CD4-positive, alpha-beta memory T cell (primary cell): ENCODE measurements at regions not wholly inside any gene's neighbourhood (a gene's known extent, or its start where the extent isn't known, plus 50 kb on each side); places are given as distances from the start of the nearest gene placed in this dataset.
"Not testable (repeated sequence)": the region's sequence is repeated elsewhere in the genome, so short reads cannot be mapped to it uniquely, and the experiment has no call there.

Experiments
- CTCF ChIA-PET: fragments of 350-600 bp; sonication (Branson Sonifier 250); formaldehyde crosslinking; loops from one replicate; lab custom pipeline; 2021; ENCODE audit warnings: inconsistent platforms; ENCODE audit not compliant: partially characterized antibody; lab: Charles Lee
- POLR2A ChIA-PET: fragments of 350-600 bp; sonication (Branson Sonifier 250); formaldehyde crosslinking; loops from one replicate; lab custom pipeline; 2021; ENCODE audit not compliant: partially characterized antibody; lab: Charles Lee
- DNase-seq, 5 donors: peaks; one replicate each; pipeline versions ENCODE4 v3.0.0 to v3.0.0-alpha.2; 2020 to 2022; ENCODE audit warnings: mixed read lengths in 1 of 5
- H3K27ac ChIP-seq: one replicate; pipeline ENCODE4 v1.7.0; 2013; ENCODE audit warnings: low read depth, low read length
- H3K27me3 ChIP-seq: 2 replicates; pipeline ENCODE4 v1.7.0; 2013; ENCODE audit warnings: mild to moderate bottlenecking, low read length, moderate library complexity; ENCODE audit not compliant: insufficient read depth
- H3K36me3 ChIP-seq: 2 replicates; pipeline ENCODE4 v1.7.0; 2013; ENCODE audit warnings: mild to moderate bottlenecking, low read length, moderate library complexity; ENCODE audit not compliant: insufficient read depth
- H3K4me1 ChIP-seq: 2 replicates; pipeline ENCODE4 v1.7.0; 2013; ENCODE audit warnings: mild to moderate bottlenecking, low read length, moderate library complexity; ENCODE audit not compliant: insufficient read depth
- H3K4me3 ChIP-seq, 2 donors: one replicate each; pipeline ENCODE4 v1.7.0; 2013; ENCODE audit warnings: low read length in 2 of 2, mild to moderate bottlenecking in 1 of 2
- H3K9me3 ChIP-seq, 2 donors: one replicate each; pipeline ENCODE4 v1.7.0; 2013; ENCODE audit warnings: low read length in 2 of 2, control low read depth in 1 of 2; ENCODE audit not compliant: control insufficient read depth in 1 of 2
- H3K27ac Mint-ChIP-seq, 7 donors: one replicate each; pipeline ENCODE4 v1.8.0; 2020 to 2021; ENCODE audit warnings: mixed read lengths in 7 of 7, mild to moderate bottlenecking in 6 of 7, inconsistent platforms in 3 of 7, moderate library complexity in 3 of 7
- H3K27me3 Mint-ChIP-seq, 2 donors: one replicate each; pipeline ENCODE4 v1.8.0; 2020 to 2021; ENCODE audit warnings: mixed read lengths in 2 of 2
- H3K36me3 Mint-ChIP-seq, 2 donors: one replicate each; pipeline ENCODE4 v1.8.0; 2020 to 2021; ENCODE audit warnings: mixed read lengths in 2 of 2, inconsistent platforms in 1 of 2, mild to moderate bottlenecking in 1 of 2
- H3K4me1 Mint-ChIP-seq, 4 donors: one replicate each; pipeline ENCODE4 v1.8.0; 2020 to 2021; ENCODE audit warnings: mixed read lengths in 4 of 4, mild to moderate bottlenecking in 1 of 4
- H3K4me3 Mint-ChIP-seq, 8 donors: one replicate each; pipeline ENCODE4 v1.8.0; 2020 to 2021; ENCODE audit warnings: mixed read lengths in 8 of 8, mild to moderate bottlenecking in 7 of 8, moderate library complexity in 6 of 8, inconsistent platforms in 3 of 8
- H3K9me3 Mint-ChIP-seq, 8 donors: one replicate each; pipeline ENCODE4 v1.8.0; 2020 to 2021; ENCODE audit warnings: mixed read lengths in 8 of 8, mild to moderate bottlenecking in 5 of 8, inconsistent platforms in 3 of 8, moderate library complexity in 1 of 8
- intact Hi-C: fragments of 100-400 bp; cut with micrococcal nuclease; formaldehyde crosslinking; loops from one replicate; pipeline ENCODE4 v1.15.1; 2023

GRCh38 chr16:29297144-29297808, 109.2 kb downstream of the NPIPB11 start:
- H3K4me1 ChIP-seq, H3K27me3 Mint-ChIP-seq, DNase-seq, H3K4me3 Mint-ChIP-seq, H3K4me1 Mint-ChIP-seq, intact Hi-C loops, H3K27ac Mint-ChIP-seq, H3K27me3 ChIP-seq, H3K4me3 ChIP-seq, H3K36me3 Mint-ChIP-seq, H3K9me3 Mint-ChIP-seq, H3K36me3 ChIP-seq, POLR2A ChIA-PET, H3K27ac ChIP-seq, H3K9me3 ChIP-seq, CTCF ChIA-PET: not testable (repeated sequence)

GRCh38 chr16:29296176-29296575, 110.3 kb downstream of the NPIPB11 start:
- H3K36me3 ChIP-seq, H3K4me1 Mint-ChIP-seq, intact Hi-C loops, H3K27ac Mint-ChIP-seq, POLR2A ChIA-PET, H3K4me1 ChIP-seq, DNase-seq, H3K27me3 Mint-ChIP-seq, H3K27me3 ChIP-seq, H3K9me3 Mint-ChIP-seq, CTCF ChIA-PET, H3K9me3 ChIP-seq, H3K36me3 Mint-ChIP-seq, H3K4me3 ChIP-seq, H3K27ac ChIP-seq, H3K4me3 Mint-ChIP-seq: not testable (repeated sequence)

- H3K36me3 Mint-ChIP-seq, H3K9me3 Mint-ChIP-seq, H3K36me3 ChIP-seq, POLR2A ChIA-PET, H3K27ac Mint-ChIP-seq, H3K27ac ChIP-seq, DNase-seq, H3K4me1 ChIP-seq, intact Hi-C loops, H3K4me3 ChIP-seq, CTCF ChIA-PET, H3K4me3 Mint-ChIP-seq, H3K4me1 Mint-ChIP-seq, H3K27me3 ChIP-seq, H3K9me3 ChIP-seq, H3K27me3 Mint-ChIP-seq: not testable (repeated sequence)
These were observed 111.3 kb downstream of the NPIPB11 start for GRCh38 chr16:29294951-29295795.

- H3K4me1 ChIP-seq, CTCF ChIA-PET, H3K36me3 ChIP-seq, H3K4me3 ChIP-seq, H3K36me3 Mint-ChIP-seq, H3K9me3 ChIP-seq, H3K4me3 Mint-ChIP-seq, H3K27me3 Mint-ChIP-seq, intact Hi-C loops, H3K4me1 Mint-ChIP-seq, H3K27me3 ChIP-seq, H3K27ac ChIP-seq, H3K9me3 Mint-ChIP-seq, POLR2A ChIA-PET, DNase-seq: not testable (repeated sequence)
- peak overlapping the region in 1 of 7 donors; percentile 46 for H3K27ac Mint-ChIP-seq
These were observed 112.0 kb downstream of the NPIPB11 start for GRCh38 chr16:29294400-29294933.

- DNase-seq, H3K27ac ChIP-seq, H3K36me3 ChIP-seq, intact Hi-C loops, H3K27ac Mint-ChIP-seq, H3K27me3 Mint-ChIP-seq, H3K4me3 Mint-ChIP-seq, H3K9me3 Mint-ChIP-seq, POLR2A ChIA-PET, CTCF ChIA-PET, H3K4me1 ChIP-seq, H3K4me1 Mint-ChIP-seq, H3K36me3 Mint-ChIP-seq, H3K9me3 ChIP-seq, H3K27me3 ChIP-seq, H3K4me3 ChIP-seq: not testable (repeated sequence)
These were observed 113.0 kb downstream of the NPIPB11 start for GRCh38 chr16:29293545-29293944.

GRCh38 chr16:29292952-29293471, 113.5 kb downstream of the NPIPB11 start:
- DNase-seq, H3K4me3 ChIP-seq, H3K9me3 Mint-ChIP-seq, H3K27me3 ChIP-seq, CTCF ChIA-PET, POLR2A ChIA-PET, intact Hi-C loops, H3K4me1 Mint-ChIP-seq, H3K27me3 Mint-ChIP-seq, H3K27ac ChIP-seq, H3K4me1 ChIP-seq, H3K36me3 ChIP-seq, H3K9me3 ChIP-seq, H3K36me3 Mint-ChIP-seq, H3K4me3 Mint-ChIP-seq: not testable (repeated sequence)
- H3K27ac Mint-ChIP-seq: peak overlapping the region in 1 of 7 donors; percentile 57

- peak overlapping the region in 2 of 7 donors; percentile 32 to 35 for H3K27ac Mint-ChIP-seq
- CTCF ChIA-PET, H3K9me3 ChIP-seq, H3K9me3 Mint-ChIP-seq, H3K4me1 ChIP-seq, H3K27me3 Mint-ChIP-seq, H3K27me3 ChIP-seq, H3K36me3 Mint-ChIP-seq, intact Hi-C loops, POLR2A ChIA-PET, H3K27ac ChIP-seq, H3K36me3 ChIP-seq, H3K4me3 ChIP-seq, H3K4me1 Mint-ChIP-seq: not testable (repeated sequence)
- peak overlapping the region in 3 of 8 donors; percentile 26 to 51 (median 39) for H3K4me3 Mint-ChIP-seq
- DNase-seq: peak in 3 of 5 donors; percentile 4 to 61 (median 28)
These were observed 114.9 kb downstream of the NPIPB11 start for GRCh38 chr16:29291329-29292271.
